ENCODE measurements at regions not wholly inside any gene's neighbourhood (a gene's known extent, or its start where the extent isn't known, plus 50 kb on each side); places are given as distances from the start of the nearest gene placed in this dataset.

DNA sequence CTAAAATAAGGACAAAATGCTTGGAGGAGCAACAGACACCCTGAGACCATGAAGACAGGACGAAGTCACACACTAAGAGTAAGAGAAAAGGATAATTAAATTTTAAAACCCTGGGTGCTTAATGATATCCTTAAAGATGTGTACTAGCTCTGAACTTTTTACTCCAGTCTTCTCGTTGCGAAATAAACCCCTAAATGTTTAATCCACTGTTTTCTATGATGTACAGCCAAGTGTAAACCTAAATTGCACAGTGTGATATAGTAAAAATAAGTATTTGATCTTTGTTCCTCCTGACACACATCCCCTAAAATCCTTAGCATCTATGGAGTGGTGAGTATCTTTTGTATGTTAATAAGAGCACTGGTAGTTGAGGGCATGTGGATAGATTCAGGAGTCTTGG lies 157.5 kb upstream of the PKDCC start:
- TF ChIP-seq, protein P1, sequence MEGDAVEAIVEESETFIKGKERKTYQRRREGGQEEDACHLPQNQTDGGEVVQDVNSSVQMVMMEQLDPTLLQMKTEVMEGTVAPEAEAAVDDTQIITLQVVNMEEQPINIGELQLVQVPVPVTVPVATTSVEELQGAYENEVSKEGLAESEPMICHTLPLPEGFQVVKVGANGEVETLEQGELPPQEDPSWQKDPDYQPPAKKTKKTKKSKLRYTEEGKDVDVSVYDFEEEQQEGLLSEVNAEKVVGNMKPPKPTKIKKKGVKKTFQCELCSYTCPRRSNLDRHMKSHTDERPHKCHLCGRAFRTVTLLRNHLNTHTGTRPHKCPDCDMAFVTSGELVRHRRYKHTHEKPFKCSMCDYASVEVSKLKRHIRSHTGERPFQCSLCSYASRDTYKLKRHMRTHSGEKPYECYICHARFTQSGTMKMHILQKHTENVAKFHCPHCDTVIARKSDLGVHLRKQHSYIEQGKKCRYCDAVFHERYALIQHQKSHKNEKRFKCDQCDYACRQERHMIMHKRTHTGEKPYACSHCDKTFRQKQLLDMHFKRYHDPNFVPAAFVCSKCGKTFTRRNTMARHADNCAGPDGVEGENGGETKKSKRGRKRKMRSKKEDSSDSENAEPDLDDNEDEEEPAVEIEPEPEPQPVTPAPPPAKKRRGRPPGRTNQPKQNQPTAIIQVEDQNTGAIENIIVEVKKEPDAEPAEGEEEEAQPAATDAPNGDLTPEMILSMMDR (IDR thresholded peaks at IDR 0.05), result no peak
- no peak for TF ChIP-seq POLR2AphosphoS5 (IDR thresholded peaks at IDR 0.05)
- TF ChIP-seq POLR2A (IDR thresholded peaks at IDR 0.05), result no peak
- TF ChIP-seq EP300 (IDR thresholded peaks at IDR 0.05), result no peak
